OCI-M2 (cell line): ENCODE measurements at regions not wholly inside any gene's neighbourhood (a gene's known extent, or its start where the extent isn't known, plus 50 kb on each side); places are given as distances from the start of the nearest gene placed in this dataset.

Experiments used
- DNase-seq: peaks from one replicate; lab custom pipeline; 2025; ENCODE audit not compliant: unreplicated experiment; lab: John Stamatoyannopoulos, UW

GRCh38 chr18:51575171-51575570, 377.7 kb upstream of the MEX3C start:
- no peak for DNase-seq

GRCh38 chr18:51578406-51578980, 381.0 kb upstream of the MEX3C start:
- DNase-seq = no peak

GRCh38 chr18:51580580-51580979, 383.1 kb upstream of the MEX3C start:
- DNase-seq = no peak

GRCh38 chr18:51582551-51582950, 385.1 kb upstream of the MEX3C start:
- no peak for DNase-seq

GRCh38 chr18:51588616-51589015, 391.1 kb upstream of the MEX3C start:
- no peak for DNase-seq

GRCh38 chr18:51593931-51594330, 396.4 kb upstream of the MEX3C start:
- no peak for DNase-seq

- DNase-seq = no peak
These were observed 405.6 kb upstream of the MEX3C start for GRCh38 chr18:51603111-51603510.

GRCh38 chr18:51603551-51603950, 406.1 kb upstream of the MEX3C start:
- no peak for DNase-seq

GRCh38 chr18:51610481-51610880, 413.0 kb upstream of the MEX3C start:
- no peak for DNase-seq

GRCh38 chr18:51611326-51611725, 413.8 kb upstream of the MEX3C start:
- no peak for DNase-seq

- DNase-seq = no peak
These were observed 416.6 kb upstream of the MEX3C start for GRCh38 chr18:51614033-51614432.

GRCh38 chr18:51614967-51615571, 417.6 kb upstream of the MEX3C start:
- no peak for DNase-seq

GRCh38 chr18:51617167-51617566, 419.7 kb upstream of the MEX3C start:
- DNase-seq = no peak

- no peak for DNase-seq
These were observed 420.2 kb upstream of the MEX3C start for GRCh38 chr18:51617572-51618260.

- DNase-seq = no peak
These were observed 421.8 kb upstream of the MEX3C start for GRCh38 chr18:51619283-51619682.

- DNase-seq = no peak
These were observed 423.8 kb upstream of the MEX3C start for GRCh38 chr18:51621113-51621863.

GRCh38 chr18:51621864-51622160, 424.3 kb upstream of the MEX3C start:
- no peak for DNase-seq

GRCh38 chr18:51622702-51623101, 425.2 kb upstream of the MEX3C start:
- no peak for DNase-seq

- no peak for DNase-seq
These were observed 426.2 kb upstream of the MEX3C start for GRCh38 chr18:51623653-51624052.

GRCh38 chr18:51630706-51631105, 433.2 kb upstream of the MEX3C start:
- DNase-seq = no peak

GRCh38 chr18:51637881-51638280, 440.4 kb upstream of the MEX3C start:
- no peak for DNase-seq

GRCh38 chr18:51639541-51639940, 442.1 kb upstream of the MEX3C start:
- no peak for DNase-seq
